EL (cell line): ENCODE measurements at regions not wholly inside any gene's neighbourhood (a gene's known extent, or its start where the extent isn't known, plus 50 kb on each side); places are given as distances from the start of the nearest gene placed in this dataset.
A peak's percentile ranks its signal among the peaks of the same experiment; 100 is the strongest.
"Not testable (repeated sequence)": the region's sequence is repeated elsewhere in the genome, so short reads cannot be mapped to it uniquely, and the experiment has no call there.

Experiments used
- DNase-seq: peaks from one replicate; pipeline ENCODE4 v3.0.0-alpha.2; 2016

- DNase-seq, result no peak
Observed at GRCh38 chr11:19617696-19618523, 94.7 kb upstream of the NAV2 start.

- DNase-seq, result no peak
Observed at GRCh38 chr11:19615341-19616183, 97.1 kb upstream of the NAV2 start.

DNA sequence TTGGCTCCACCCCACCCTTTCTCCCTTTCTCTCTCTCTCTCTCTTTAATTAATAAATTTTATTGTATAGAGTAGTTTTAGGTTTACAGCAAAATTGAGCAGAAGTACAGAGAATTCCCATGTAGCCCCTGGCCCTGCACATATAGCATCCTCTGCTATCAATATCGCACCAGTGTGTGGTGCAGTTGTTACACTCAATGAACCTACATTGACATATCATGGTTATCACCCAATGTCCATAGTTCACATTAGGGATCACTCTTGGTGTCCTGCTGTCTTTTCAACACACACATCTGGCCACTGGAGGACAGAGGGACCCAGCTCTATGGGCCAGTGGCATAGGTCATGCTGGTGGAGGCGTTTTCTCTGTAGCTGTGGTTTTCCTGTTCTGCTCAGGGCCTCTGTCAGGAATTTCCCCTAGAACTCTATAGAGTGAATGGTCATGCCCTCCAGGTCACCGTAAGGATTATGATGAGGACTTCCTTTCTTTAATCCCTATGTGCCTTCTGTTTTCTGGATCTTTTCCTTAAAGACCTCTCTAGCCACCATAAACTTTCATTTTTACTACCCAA lies 98.2 kb upstream of the NAV2 start:
- DNase-seq, result no peak

- DNase-seq, result not testable (repeated sequence)
Observed at GRCh38 chr11:19612025-19612424, 100.6 kb upstream of the NAV2 start.

GRCh38 chr11:19607656-19608360 lies 104.8 kb upstream of the NAV2 start:
- DNase-seq, result no peak

GRCh38 chr11:19606856-19607655 lies 105.6 kb upstream of the NAV2 start:
- DNase-seq, result no peak

GRCh38 chr11:19605520-19606371 lies 106.9 kb upstream of the NAV2 start:
- no peak for DNase-seq

- no peak for DNase-seq
Observed at GRCh38 chr11:19604679-19605375, 107.8 kb upstream of the NAV2 start.

DNA sequence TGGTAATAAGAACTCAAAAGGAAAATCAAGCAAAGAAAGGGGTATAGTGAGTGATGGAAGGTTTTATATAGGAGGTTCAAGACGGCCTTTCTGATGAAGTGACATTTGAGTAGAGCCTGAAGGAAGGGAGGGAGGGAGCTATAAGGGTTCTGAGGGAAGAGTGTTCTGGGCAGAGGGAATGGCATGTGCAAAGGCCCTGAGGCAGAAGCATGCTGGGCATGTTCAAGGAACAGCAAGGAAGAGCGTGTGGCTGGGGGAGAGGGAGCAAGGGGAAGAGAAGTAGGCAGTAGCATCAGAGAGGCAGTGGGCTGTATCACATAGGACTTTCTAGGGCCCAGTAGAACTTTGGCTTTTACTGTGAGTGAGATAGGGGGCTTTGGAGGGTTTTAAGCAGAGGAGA lies 108.9 kb upstream of the NAV2 start:
- DNase-seq, result no peak

- no peak for DNase-seq
Observed at GRCh38 chr11:19602891-19603290, 109.7 kb upstream of the NAV2 start.

DNA sequence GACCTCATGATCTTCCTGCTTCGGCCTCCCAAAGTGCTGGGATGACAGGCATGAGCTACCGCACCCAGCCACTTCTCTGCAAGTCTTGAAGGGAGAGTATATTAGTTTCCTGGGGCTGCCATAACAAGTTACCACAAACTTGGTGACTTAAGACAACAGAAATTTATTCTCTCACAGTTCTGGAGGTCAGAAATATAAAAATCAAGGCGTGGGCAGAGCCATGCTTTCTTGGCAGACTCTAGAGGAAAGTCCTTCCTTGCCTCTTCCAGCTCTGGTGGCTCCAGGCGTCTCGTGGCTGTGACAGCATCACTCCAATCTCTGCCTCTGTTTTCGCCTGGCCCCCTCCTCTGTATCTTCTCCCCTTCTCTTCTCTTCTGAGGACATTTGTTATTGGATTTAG lies 110.2 kb upstream of the NAV2 start:
- peak; percentile 33 for DNase-seq

GRCh38 chr11:19601235-19601634 lies 111.4 kb upstream of the NAV2 start:
- DNase-seq, result no peak

GRCh38 chr11:19599681-19600080 lies 113.0 kb upstream of the NAV2 start:
- no peak for DNase-seq

- DNase-seq, result no peak
Observed at GRCh38 chr11:19598876-19599486, 113.7 kb upstream of the NAV2 start.

DNA sequence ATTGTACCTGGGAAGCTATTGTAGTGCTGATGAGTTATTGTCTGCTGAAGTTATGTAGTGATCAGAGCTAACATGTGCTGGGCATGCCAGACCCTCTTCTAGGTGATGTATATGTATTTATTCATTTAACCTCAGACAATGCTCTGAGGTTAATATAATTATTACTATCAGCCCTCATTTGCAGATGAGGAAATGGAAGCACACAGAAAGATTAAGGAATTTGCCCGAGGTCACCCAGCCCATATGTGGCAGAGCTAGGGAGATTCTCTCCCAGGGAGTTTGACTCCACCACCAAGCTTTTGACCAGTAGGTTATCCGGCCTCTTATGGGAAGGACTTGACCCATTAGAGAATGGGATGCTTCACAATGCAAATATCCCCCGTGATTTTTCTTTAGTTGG lies 114.2 kb upstream of the NAV2 start:
- DNase-seq, result peak; percentile 77

DNA sequence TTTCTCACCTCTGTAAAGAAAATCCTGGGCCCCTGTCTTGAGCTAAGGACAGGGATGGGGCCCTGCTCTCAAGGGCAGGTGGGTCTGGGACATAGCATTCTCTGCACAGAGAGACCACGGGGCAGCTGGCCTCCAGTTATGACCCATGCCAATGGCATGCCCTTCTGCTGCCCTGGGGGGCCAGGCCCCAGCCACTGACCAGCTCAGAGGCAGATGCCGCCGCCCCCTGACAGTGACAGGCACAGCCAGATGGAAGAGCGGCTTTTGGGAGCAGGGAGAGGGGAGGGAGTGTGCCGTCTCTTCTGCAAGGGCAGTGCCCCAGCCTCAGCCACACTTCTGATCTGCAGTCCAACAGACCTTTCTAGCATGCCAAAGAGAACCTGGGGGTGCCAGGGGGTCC lies 114.8 kb upstream of the NAV2 start:
- DNase-seq, result peak; percentile 85

DNA sequence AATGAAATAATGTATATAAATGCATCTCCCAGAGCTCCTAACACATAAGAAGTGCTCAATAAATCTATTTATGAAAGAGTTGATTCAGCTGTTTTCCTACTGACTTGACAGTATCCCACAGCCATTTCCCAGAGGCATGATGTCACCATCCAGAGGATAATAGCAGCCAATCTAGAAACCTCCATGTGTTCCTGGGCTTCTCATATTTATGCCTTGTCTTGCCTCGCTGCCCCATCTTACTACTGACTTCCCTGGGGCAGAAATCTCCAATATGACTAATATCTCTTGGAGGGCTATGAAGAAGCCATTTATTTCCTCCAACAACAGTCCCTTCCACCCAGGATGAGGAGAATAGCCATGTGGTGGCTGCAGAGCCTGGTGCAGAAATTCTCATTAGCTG lies 115.4 kb upstream of the NAV2 start:
- peak; percentile 95 for DNase-seq

- DNase-seq, result peak; percentile 95
Observed at GRCh38 chr11:19595840-19596751, 116.5 kb upstream of the NAV2 start.

DNA sequence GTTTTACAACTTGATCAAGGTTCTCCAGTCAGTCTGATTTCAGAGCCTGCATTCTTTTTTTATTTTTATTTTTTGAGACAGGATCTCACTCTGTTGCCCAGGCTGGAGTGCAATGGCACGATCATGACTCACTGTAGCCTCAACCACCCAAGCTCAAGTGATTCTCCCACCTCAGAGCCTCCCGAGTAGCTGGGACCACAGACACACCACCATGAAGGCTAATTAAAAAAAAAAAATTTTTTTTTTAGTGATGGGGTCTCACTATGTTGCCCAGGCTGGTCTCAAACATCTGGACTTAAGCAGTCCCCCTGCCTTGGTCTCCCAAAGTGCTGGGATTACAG lies 117.2 kb upstream of the NAV2 start:
- no peak for DNase-seq
